H1 (cell line): ENCODE measurements at regions not wholly inside any gene's neighbourhood (a gene's known extent, or its start where the extent isn't known, plus 50 kb on each side); places are given as distances from the start of the nearest gene placed in this dataset.

Experiments used
- CTCF ChIA-PET: fragments of 300-600 bp; sonication (Branson Sonifier 250); formaldehyde crosslinking; loops from one replicate; lab custom pipeline; 2021; ENCODE audit not compliant: partially characterized antibody; lab: Charles Lee
- POLR2A ChIA-PET: fragments of 300-600 bp; sonication (Branson Sonifier 250); formaldehyde crosslinking; loops from one replicate; lab custom pipeline; 2021; ENCODE audit warnings: inconsistent platforms; ENCODE audit not compliant: partially characterized antibody; lab: Charles Lee
- DNase-seq, 2 experiments: peaks; one replicate each; pipeline versions ENCODE4 v3.0.0 to v3.0.0-alpha.2; 2010 to 2022; ENCODE audit warnings: low spot score in 2 of 2, low read depth in 1 of 2, mixed read lengths in 1 of 2
- FAIRE-seq: peaks from 2 replicates; lab custom pipeline; 2011; peaks lifted over from hg19 to GRCh38; lab: Jason Lieb, UNC
- H2AFZ ChIP-seq: 2 replicates; pipeline ENCODE4 v1.8.1; 2012; ENCODE audit warnings: low read length, inconsistent platforms
- H2AK5ac ChIP-seq: 2 replicates; pipeline ENCODE4 v1.6.1; 2013; ENCODE audit warnings: low read depth, low read length
- H2BK120ac ChIP-seq: replicated peaks from 2 replicates; pipeline ENCODE3; 2013; ENCODE audit warnings: low read depth, low read length, inconsistent platforms
- H2BK12ac ChIP-seq: 2 replicates; pipeline ENCODE4 v1.6.1; 2013; ENCODE audit warnings: low read depth, low read length
- H2BK15ac ChIP-seq: 2 replicates; pipeline ENCODE4 v1.6.1; 2013; ENCODE audit warnings: low read length
- H2BK20ac ChIP-seq: 2 replicates; pipeline ENCODE4 v1.6.1; 2013; ENCODE audit warnings: low read length
- H2BK5ac ChIP-seq: 2 replicates; pipeline ENCODE4 v1.6.1; 2013; ENCODE audit warnings: low read depth, low read length
- H3K14ac ChIP-seq: 2 replicates; pipeline ENCODE4 v1.6.1; 2013; ENCODE audit warnings: inconsistent platforms; ENCODE audit not compliant: insufficient read length
- H3K18ac ChIP-seq: 2 replicates; pipeline ENCODE4 v1.6.1; 2013; ENCODE audit warnings: low read length; ENCODE audit errors: extremely low read depth
- H3K23ac ChIP-seq: 2 replicates; pipeline ENCODE4 v1.6.1; 2013; ENCODE audit warnings: inconsistent platforms; ENCODE audit not compliant: insufficient read length
- H3K23me2 ChIP-seq: 2 replicates; pipeline ENCODE4 v1.6.1; 2013; ENCODE audit warnings: low read depth, low read length
- H3K27ac ChIP-seq: 2 replicates; pipeline ENCODE4 v1.6.1; 2011; ENCODE audit warnings: low read depth, low read length, inconsistent platforms
- H3K27me3 ChIP-seq, 4 experiments: replicated peaks in 1 of 4; 1 replicate in 1 of 4; 2 replicates in 3 of 4; pipeline versions ENCODE4 v1.6.1 to v1.8.1; 2011 to 2013; ENCODE audit warnings: low read length in 3 of 4, mild to moderate bottlenecking in 3 of 4, inconsistent platforms in 2 of 4, mixed read lengths in 2 of 4, moderate library complexity in 1 of 4; ENCODE audit not compliant: control insufficient read depth in 3 of 4, insufficient read depth in 3 of 4; ENCODE audit errors: extremely low read depth in 1 of 4
- H3K36me3 ChIP-seq, 4 experiments: 2 replicates each; pipeline versions ENCODE4 v1.6.1 to v1.8.1; 2011 to 2013; ENCODE audit warnings: mild to moderate bottlenecking in 4 of 4, low read length in 3 of 4, moderate library complexity in 2 of 4, control low read depth in 1 of 4, inconsistent platforms in 1 of 4; ENCODE audit not compliant: insufficient read depth in 4 of 4, control insufficient read depth in 2 of 4
- H3K4ac ChIP-seq: replicated peaks from 2 replicates; pipeline ENCODE3; 2013; ENCODE audit warnings: low read length, low read depth, mixed read lengths, inconsistent platforms; ENCODE audit not compliant: insufficient read length
- H3K4me1 ChIP-seq, 4 experiments: replicated peaks in 1 of 4; 1 replicate in 1 of 4; 2 replicates in 3 of 4; pipeline versions ENCODE4 v1.6.1 to v1.8.1; 2011 to 2013; ENCODE audit warnings: low read length in 3 of 4, inconsistent platforms in 2 of 4, mixed read lengths in 1 of 4; ENCODE audit not compliant: insufficient read depth in 4 of 4, control insufficient read depth in 3 of 4
- H3K4me2 ChIP-seq, 2 experiments: 2 replicates each; pipeline versions ENCODE4 v1.6.1 to v1.8.1; 2011 to 2013; ENCODE audit warnings: low read depth in 2 of 2, low read length in 2 of 2, control low read depth in 1 of 2, inconsistent platforms in 1 of 2, mild to moderate bottlenecking in 1 of 2; ENCODE audit not compliant: insufficient read depth in 1 of 2
- H3K4me3 ChIP-seq, 4 experiments: fragments of 200-600, 300-600 bp in 1 of 4; sonication (generic), shearing (Covaris generic), sonication (Bioruptor Twin) in 1 of 4; 2 replicates each; pipeline versions ENCODE4 v1.5.1 to v1.8.1; 2011 to 2016; ENCODE audit warnings: low read length in 4 of 4, low read depth in 3 of 4, control low read depth in 2 of 4, inconsistent platforms in 2 of 4, mild to moderate bottlenecking in 2 of 4, mixed read lengths in 1 of 4, moderate library complexity in 1 of 4; ENCODE audit not compliant: insufficient read depth in 2 of 4; ENCODE audit errors: extremely low read depth in 1 of 4
- H3K56ac ChIP-seq: replicated peaks from 2 replicates; pipeline ENCODE3; 2013; ENCODE audit warnings: low read depth, mild to moderate bottlenecking, mixed read lengths, low read length, inconsistent platforms; ENCODE audit not compliant: insufficient read length
- H3K79me1 ChIP-seq: 2 replicates; pipeline ENCODE4 v1.6.1; 2013; ENCODE audit warnings: low read depth, low read length, control low read depth
- H3K79me2 ChIP-seq, 2 experiments: 2 replicates each; pipeline versions ENCODE4 v1.6.1 to v1.8.1; 2012 to 2013; ENCODE audit warnings: low read length in 2 of 2, mild to moderate bottlenecking in 2 of 2, inconsistent platforms in 1 of 2; ENCODE audit not compliant: insufficient read depth in 2 of 2, control insufficient read depth in 1 of 2
- H3K9ac ChIP-seq, 4 experiments: replicated peaks in 1 of 4; 1 replicate in 1 of 4; 2 replicates in 3 of 4; pipeline versions ENCODE4 v1.6.1 to v1.8.1; 2011 to 2013; ENCODE audit warnings: low read depth in 3 of 4, low read length in 3 of 4, control low read depth in 2 of 4, mild to moderate bottlenecking in 2 of 4, moderate library complexity in 2 of 4, inconsistent platforms in 1 of 4; ENCODE audit errors: extremely low read depth in 1 of 4
- H3K9me3 ChIP-seq, 2 experiments: 2 replicates each; pipeline versions ENCODE4 v1.6.1 to v1.8.1; 2012 to 2013; ENCODE audit warnings: mild to moderate bottlenecking in 2 of 2, moderate library complexity in 2 of 2, control low read depth in 1 of 2, inconsistent platforms in 1 of 2, low read depth in 1 of 2, low read length in 1 of 2, mixed read lengths in 1 of 2; ENCODE audit not compliant: insufficient read depth in 2 of 2
- H4K20me1 ChIP-seq, 2 experiments: replicated peaks in 1 of 2; 2 replicates each; pipeline versions ENCODE3 to v1.8.1; 2011 to 2013; ENCODE audit warnings: inconsistent platforms in 2 of 2, low read length in 2 of 2, mild to moderate bottlenecking in 1 of 2; ENCODE audit not compliant: insufficient read depth in 2 of 2, control insufficient read depth in 1 of 2
- H4K5ac ChIP-seq: 2 replicates; pipeline ENCODE4 v1.6.1; 2013; ENCODE audit warnings: low read length, low read depth, mixed read lengths, inconsistent platforms; ENCODE audit not compliant: insufficient read length
- H4K8ac ChIP-seq: 2 replicates; pipeline ENCODE4 v1.8.0; 2013; ENCODE audit warnings: mild to moderate bottlenecking, moderate library complexity, low read length, inconsistent platforms; ENCODE audit not compliant: insufficient read depth; ENCODE audit errors: extremely low read depth
- H4K91ac ChIP-seq: replicated peaks from 2 replicates; pipeline ENCODE3; 2013; ENCODE audit warnings: low read length, mixed read lengths, inconsistent platforms; ENCODE audit not compliant: insufficient read length
- CTBP2 ChIP-seq: IDR thresholded peaks from 2 replicates; pipeline ENCODE4 v1.7.0; 2011; ENCODE audit warnings: borderline replicate concordance, mild to moderate bottlenecking, moderate library complexity, mixed read lengths, low read length; ENCODE audit not compliant: insufficient read depth, insufficient read length
- KDM5A ChIP-seq: fragments of 200-600 bp; IDR thresholded peaks from 2 replicates; pipeline ENCODE4 v1.7.1; 2012; ENCODE audit warnings: mild to moderate bottlenecking, low read length, inconsistent platforms, mixed read lengths
- PHF8 ChIP-seq: fragments of 200-600 bp; sonication (generic); conservative IDR thresholded peaks from 2 replicates; pipeline ENCODE4 v1.7.1; 2012; ENCODE audit warnings: low read depth, mild to moderate bottlenecking, inconsistent platforms, low read length, moderate library complexity
- POU5F1 ChIP-seq: IDR thresholded peaks from 2 replicates; pipeline ENCODE4 v1.6.1; 2011; ENCODE audit warnings: low read depth, mild to moderate bottlenecking, low read length, moderate library complexity
- RFX5 ChIP-seq: IDR thresholded peaks from 2 replicates; pipeline ENCODE4 v1.6.1; 2011; ENCODE audit warnings: low read depth, low read length, improper control_type of control experiment, borderline replicate concordance
- RNF2 ChIP-seq: fragments of 200-900, 300-1000 bp; sonication (generic); IDR thresholded peaks from 2 replicates; pipeline ENCODE4 v1.7.1; 2016; ENCODE audit warnings: borderline replicate concordance, low read depth, mild to moderate bottlenecking, antibody characterized with exemption, low read length; ENCODE audit not compliant: poor library complexity, severe bottlenecking; ENCODE audit errors: missing control alignments
- RXRA ChIP-seq: IDR thresholded peaks from 2 replicates; pipeline ENCODE4 v1.6.1; 2011; ENCODE audit warnings: low read depth, mild to moderate bottlenecking, low read length, moderate library complexity; ENCODE audit not compliant: insufficient read depth
- SP2 ChIP-seq: IDR thresholded peaks from 2 replicates; pipeline ENCODE4 v1.6.1; 2012; ENCODE audit warnings: mild to moderate bottlenecking, low read length, inconsistent platforms
- TEAD4 ChIP-seq: IDR thresholded peaks from 2 replicates; pipeline ENCODE4 v1.6.1; 2012; ENCODE audit warnings: low read depth, low read length, inconsistent platforms, mixed read lengths
- WGBS, 2 experiments: shearing (Covaris generic) in 1 of 2; methylation state at CpG; one replicate each; pipeline versions ENCODE4 v1.1.6 to v1.1.7; 2013 to 2015; ENCODE audit warnings: low lambda C conversion rate in 2 of 2, mixed read lengths in 2 of 2, inconsistent platforms in 1 of 2, low coverage in 1 of 2, missing lambda C conversion rate in 1 of 2; ENCODE audit not compliant: insufficient replicate concordance in 2 of 2, insufficient coverage in 1 of 2, insufficient read length in 1 of 2; ENCODE audit errors: extremely low coverage in 1 of 2, missing lambda C conversion rate in 1 of 2; 5-methylcytosine and 5-hydroxymethylcytosine counted together

GRCh38 chr2:19114126-19114525, 244.3 kb downstream of the OSR1 start:
- no peak overlapping the region for H4K8ac ChIP-seq
- DNase-seq (no peak), FAIRE-seq (no peak)
- H3K9me3 ChIP-seq: no peaks in the 10 kb centered on the region
- no peak overlapping the region for H4K5ac ChIP-seq
- H3K56ac ChIP-seq: no peak overlapping the region
- H2BK5ac ChIP-seq: no peak overlapping the region
- H2BK120ac ChIP-seq: no peak overlapping the region
- ChIA-PET CTCF (interaction anchor here (1.3 kb wide), 1 partner anchor 255 kb away, joined by 3 read pairs; no protein-coding TSS in a partner anchor), POLR2A (no interaction called here)
- H3K4me1 ChIP-seq: no peaks in the 10 kb centered on the region
- H3K4me3 ChIP-seq: no peak overlapping the region
- no peak overlapping the region for H2BK12ac ChIP-seq
- no peak overlapping the region for H3K9ac ChIP-seq
- H4K20me1 ChIP-seq: no peaks in the 10 kb centered on the region
- H3K18ac ChIP-seq: no peak overlapping the region
- H3K79me1 ChIP-seq: no peaks in the 10 kb centered on the region
- H3K23ac ChIP-seq: no peak overlapping the region
- H2BK15ac ChIP-seq: no peak overlapping the region
- H2AFZ ChIP-seq: no peak overlapping the region
- H3K36me3 ChIP-seq: no peaks in the 10 kb centered on the region
- no peak overlapping the region for H3K4ac ChIP-seq
- no peak overlapping the region for H3K27ac ChIP-seq
- no peaks in the 10 kb centered on the region for H3K23me2 ChIP-seq
- no peaks in the 10 kb centered on the region for H3K27me3 ChIP-seq
- 90% methylated on average over 1 of the region's 1 CpG; no CpG with 5 or more reads in 1 of the 2 experiments for WGBS, 2 experiments
- no peak overlapping the region for H4K91ac ChIP-seq
- no peak overlapping the region for H3K4me2 ChIP-seq
- H3K79me2 ChIP-seq: no peaks in the 10 kb centered on the region
- H2BK20ac ChIP-seq: no peak overlapping the region
- no peak overlapping the region for H3K14ac ChIP-seq
- TF ChIP-seq KDM5A (no peak), SP2 (no peak), RNF2 (no peak), RFX5 (no peak), POU5F1 (no peak), TEAD4 (no peak), PHF8 (no peak), RXRA (no peak), CTBP2 (no peak)
- H2AK5ac ChIP-seq: no peak overlapping the region
